Neural cell (in vitro differentiated cells): ENCODE measurements at regions not wholly inside any gene's neighbourhood (a gene's known extent, or its start where the extent isn't known, plus 50 kb on each side); places are given as distances from the start of the nearest gene placed in this dataset.
"Not testable (repeated sequence)": the region's sequence is repeated elsewhere in the genome, so short reads cannot be mapped to it uniquely, and the experiment has no call there.

Experiments
- H2AFZ ChIP-seq: fragments of 200-600, 300-800 bp; sonication (generic), shearing (Covaris generic); 2 replicates; pipeline ENCODE4 v1.6.0; 2014; ENCODE audit warnings: low read depth, mild to moderate bottlenecking, antibody characterized with exemption, low read length, moderate library complexity
- H3F3A ChIP-seq: fragments of 200-600 bp; shearing (Covaris generic); 2 replicates; pipeline ENCODE4 v1.6.1; 2016; ENCODE audit warnings: mild to moderate bottlenecking, moderate library complexity, mixed read lengths, antibody characterized with exemption, low read length; ENCODE audit not compliant: insufficient read depth, poor library complexity, severe bottlenecking
- H3K27ac ChIP-seq: fragments of 200-600, 300-800 bp; sonication (generic), shearing (Covaris generic); 2 replicates; pipeline ENCODE4 v1.5.1; 2014; ENCODE audit warnings: mild to moderate bottlenecking, low read length, moderate library complexity
- H3K27me3 ChIP-seq: fragments of 300-800, 200-600 bp; sonication (generic), shearing (Covaris generic); 2 replicates; pipeline ENCODE4 v1.6.0; 2014; ENCODE audit warnings: mild to moderate bottlenecking, low read depth, low read length, moderate library complexity; ENCODE audit not compliant: insufficient read depth
- H3K36me3 ChIP-seq: fragments of 300-800, 200-600 bp; sonication (generic), shearing (Covaris generic); 2 replicates; pipeline ENCODE4 v1.5.1; 2014; ENCODE audit warnings: mild to moderate bottlenecking, antibody characterized with exemption, low read length, moderate library complexity; ENCODE audit not compliant: insufficient read depth
- H3K4me2 ChIP-seq: fragments of 300-800, 200-600 bp; sonication (generic), shearing (Covaris generic); 2 replicates; pipeline ENCODE4 v1.6.0; 2014; ENCODE audit warnings: mild to moderate bottlenecking, low read length
- H3K4me3 ChIP-seq: fragments of 300-800, 200-600 bp; sonication (generic), shearing (Covaris generic); 2 replicates; pipeline ENCODE4 v1.5.1; 2014; ENCODE audit warnings: mild to moderate bottlenecking, low read length, moderate library complexity
- H3K79me2 ChIP-seq: fragments of 200-600 bp; shearing (Covaris generic); replicated peaks from 2 replicates; pipeline ENCODE4 v1.6.0; 2014; ENCODE audit warnings: mild to moderate bottlenecking, low read length, moderate library complexity; ENCODE audit not compliant: insufficient read depth
- H3K9ac ChIP-seq: fragments of 300-800, 200-600 bp; sonication (generic), shearing (Covaris generic); 2 replicates; pipeline ENCODE4 v1.6.1; 2016; ENCODE audit warnings: mild to moderate bottlenecking, low read length, mixed read lengths
- H3K9me2 ChIP-seq: fragments of 200-600 bp; shearing (Covaris generic); 2 replicates; pipeline ENCODE4 v1.6.1; 2016; ENCODE audit warnings: mild to moderate bottlenecking, low read length, mixed read lengths; ENCODE audit not compliant: insufficient read depth
- H3K9me3 ChIP-seq: fragments of 200-600, 300-800 bp; sonication (generic), shearing (Covaris generic); 2 replicates; pipeline ENCODE4 v1.6.1; 2016; ENCODE audit warnings: mild to moderate bottlenecking, mixed run types, low read length, moderate library complexity, mixed read lengths
- H4K20me1 ChIP-seq: fragments of 200-600 bp; shearing (Covaris generic); 2 replicates; pipeline ENCODE4 v1.6.1; 2016; ENCODE audit warnings: mild to moderate bottlenecking, mixed run types; ENCODE audit not compliant: insufficient read depth
- CTCF ChIP-seq: fragments of 450-650 bp; IDR thresholded peaks from 2 replicates; pipeline ENCODE4 v1.5.1; 2014; ENCODE audit warnings: antibody characterized with exemption, mild to moderate bottlenecking, moderate library complexity; ENCODE audit not compliant: poor library complexity, severe bottlenecking
- EP300 ChIP-seq: fragments of 450-650 bp; conservative IDR thresholded peaks from 2 replicates; pipeline ENCODE4 v1.6.1; 2014; ENCODE audit warnings: antibody characterized with exemption, mild to moderate bottlenecking, moderate library complexity; ENCODE audit not compliant: poor library complexity, severe bottlenecking
- EZH2 ChIP-seq: fragments of 200-600, 300-800 bp; shearing (Covaris generic), sonication (generic); IDR thresholded peaks from 2 replicates; pipeline ENCODE4 v1.6.1; 2014; ENCODE audit warnings: antibody characterized with exemption, low read length, borderline replicate concordance, mild to moderate bottlenecking; ENCODE audit not compliant: insufficient read depth, poor library complexity, severe bottlenecking
- MXI1 ChIP-seq: fragments of 450-650 bp; conservative IDR thresholded peaks from 2 replicates; pipeline ENCODE4 v1.6.1; 2014; ENCODE audit warnings: antibody characterized with exemption, mild to moderate bottlenecking; ENCODE audit not compliant: poor library complexity, severe bottlenecking
- POLR2AphosphoS5 ChIP-seq: IDR thresholded peaks from 2 replicates; pipeline ENCODE4 v1.6.1; 2012
- RAD21 ChIP-seq: fragments of 450-650 bp; conservative IDR thresholded peaks from 2 replicates; pipeline ENCODE4 v1.6.1; 2014; ENCODE audit warnings: antibody characterized with exemption, mild to moderate bottlenecking, moderate library complexity
- REST ChIP-seq: IDR thresholded peaks from 2 replicates; pipeline ENCODE4 v1.6.1; 2012; ENCODE audit warnings: borderline replicate concordance
- SMC3 ChIP-seq: fragments of 450-650 bp; conservative IDR thresholded peaks from 2 replicates; pipeline ENCODE4 v1.6.1; 2014; ENCODE audit warnings: antibody characterized with exemption, mild to moderate bottlenecking, moderate library complexity; ENCODE audit not compliant: poor library complexity
- TAF1 ChIP-seq: IDR thresholded peaks from 2 replicates; pipeline ENCODE4 v1.6.1; 2012; ENCODE audit warnings: low read depth

GRCh38 chr17:5930555-5930954 is 139.6 kb upstream of the WSCD1 start:
- not testable (repeated sequence) for H3K4me2 ChIP-seq, H3K36me3 ChIP-seq, H4K20me1 ChIP-seq, H3K9me3 ChIP-seq, H3K27me3 ChIP-seq, H2AFZ ChIP-seq, H3K27ac ChIP-seq, H3K9me2 ChIP-seq, H3K79me2 ChIP-seq, H3F3A ChIP-seq, H3K4me3 ChIP-seq, H3K9ac ChIP-seq

GRCh38 chr17:5931616-5932015 is 138.6 kb upstream of the WSCD1 start:
- no peak for TF ChIP-seq RAD21
- no peak for TF ChIP-seq POLR2AphosphoS5
- no peak for TF ChIP-seq SMC3
- TF ChIP-seq REST, result no peak
- no peak for TF ChIP-seq EZH2
- no peak for TF ChIP-seq CTCF
- TF ChIP-seq EP300, result no peak
- no peak for TF ChIP-seq MXI1
- no peak for TF ChIP-seq TAF1
- H3K36me3 ChIP-seq, result no peaks in the 10 kb centered on the region
- H3F3A ChIP-seq, result no peaks in the 10 kb centered on the region
- H3K9me3 ChIP-seq, result peaks cover 3% of the 10 kb centered on the region
- no peak overlapping the region for H3K4me2 ChIP-seq
- H4K20me1 ChIP-seq, result no peaks in the 10 kb centered on the region
- H2AFZ ChIP-seq, result no peak overlapping the region
- no peaks in the 10 kb centered on the region for H3K9me2 ChIP-seq
- no peaks in the 10 kb centered on the region for H3K27me3 ChIP-seq
- H3K4me3 ChIP-seq, result no peak overlapping the region
- no peak overlapping the region for H3K9ac ChIP-seq
- no peak overlapping the region for H3K27ac ChIP-seq
- H3K79me2 ChIP-seq, result no peaks in the 10 kb centered on the region

- no peaks in the 10 kb centered on the region for H3K9me2 ChIP-seq
- H3F3A ChIP-seq, result no peaks in the 10 kb centered on the region
- H3K36me3 ChIP-seq, result no peaks in the 10 kb centered on the region
- no peak overlapping the region for H3K9ac ChIP-seq
- no peak for TF ChIP-seq CTCF
- TF ChIP-seq REST, result no peak
- TF ChIP-seq SMC3, result no peak
- no peak for TF ChIP-seq TAF1
- TF ChIP-seq EP300, result no peak
- TF ChIP-seq POLR2AphosphoS5, result no peak
- no peak for TF ChIP-seq RAD21
- TF ChIP-seq MXI1, result no peak
- no peak for TF ChIP-seq EZH2
- H3K27me3 ChIP-seq, result no peaks in the 10 kb centered on the region
- no peak overlapping the region for H3K4me2 ChIP-seq
- no peak overlapping the region for H3K4me3 ChIP-seq
- no peak overlapping the region for H2AFZ ChIP-seq
- H3K27ac ChIP-seq, result no peak overlapping the region
- peaks cover 3% of the 10 kb centered on the region for H3K9me3 ChIP-seq
- H4K20me1 ChIP-seq, result no peaks in the 10 kb centered on the region
- H3K79me2 ChIP-seq, result no peaks in the 10 kb centered on the region
Measured at GRCh38 chr17:5933430-5933829, 136.7 kb upstream of the WSCD1 start.
